HepG2 (cell line): ENCODE measurements at regions not wholly inside any gene's neighbourhood (a gene's known extent, or its start where the extent isn't known, plus 50 kb on each side); places are given as distances from the start of the nearest gene placed in this dataset.

ENCODE experiments used
- ELF3 ChIP-seq: IDR thresholded peaks from 2 replicates; pipeline ENCODE4 v1.6.1; 2016; ENCODE audit warnings: missing genetic modification reagents, missing compliant biosample characterization
- ETV5 ChIP-seq: IDR thresholded peaks from 2 replicates; pipeline ENCODE4 v1.6.1; 2018; ENCODE audit warnings: missing biosample characterization, missing genetic modification reagents, inconsistent platforms, borderline replicate concordance
- GATAD2A ChIP-seq: IDR thresholded peaks from 2 replicates; pipeline ENCODE4 v1.6.1; 2016
- HMGA1 ChIP-seq: sonication (generic); formaldehyde crosslinking; conservative IDR thresholded peaks from 2 replicates; pipeline ENCODE4 v1.4.0; 2020; ENCODE audit warnings: missing genetic modification reagents
- HNRNPL ChIP-seq: fragments of 200-400 bp; formaldehyde crosslinking; IDR thresholded peaks from 2 replicates; pipeline ENCODE4 v1.6.1; 2017; ENCODE audit warnings: mild to moderate bottlenecking, low read depth, low read length
- KLF11 ChIP-seq: IDR thresholded peaks from 2 replicates; pipeline ENCODE4 v1.6.1; 2016; ENCODE audit warnings: missing compliant biosample characterization
- ONECUT2 ChIP-seq: sonication (generic); formaldehyde crosslinking; IDR thresholded peaks from 2 replicates; pipeline ENCODE4 v1.4.0; 2020; ENCODE audit warnings: missing genetic modification reagents
- PITX1 ChIP-seq: sonication (generic); formaldehyde crosslinking; IDR thresholded peaks from 2 replicates; pipeline ENCODE4 v1.5.1; 2020; ENCODE audit warnings: mild to moderate bottlenecking, missing genetic modification reagents
- RXRB ChIP-seq: IDR thresholded peaks from 2 replicates; pipeline ENCODE4 v1.6.1; 2016; ENCODE audit warnings: borderline replicate concordance, missing genetic modification reagents, missing compliant biosample characterization
- SOX13 ChIP-seq, 3 experiments: fragments of 450-650 bp in 1 of 3; sonication (generic) in 1 of 3; formaldehyde crosslinking in 1 of 3; IDR thresholded peaks in 2 of 3; conservative IDR thresholded peaks in 1 of 3; 2 replicates each; pipeline versions ENCODE4 v1.5.0 to v1.6.1; 2016 to 2020; ENCODE audit warnings: antibody characterized with exemption in 1 of 3, mild to moderate bottlenecking in 1 of 3, missing compliant biosample characterization in 1 of 3, missing genetic modification reagents in 1 of 3, moderate library complexity in 1 of 3
- SSRP1 ChIP-seq: IDR thresholded peaks from 2 replicates; pipeline ENCODE4 v1.6.1; 2016; ENCODE audit warnings: control low read depth
- TGIF2 ChIP-seq: IDR thresholded peaks from 2 replicates; pipeline ENCODE4 v1.6.1; 2016; ENCODE audit warnings: control low read depth, missing compliant biosample characterization
- ZNF225 ChIP-seq: sonication (generic); formaldehyde crosslinking; IDR thresholded peaks from 2 replicates; pipeline ENCODE4 v1.4.0; 2020; ENCODE audit warnings: mild to moderate bottlenecking, missing genetic modification reagents
- ZNF326 ChIP-seq: sonication (generic); formaldehyde crosslinking; IDR thresholded peaks from 2 replicates; pipeline ENCODE4 v1.4.0; 2020; ENCODE audit warnings: missing genetic modification reagents, borderline replicate concordance
- ZNF367 ChIP-seq: sonication (generic); formaldehyde crosslinking; IDR thresholded peaks from 2 replicates; pipeline ENCODE4 v1.4.0; 2020; ENCODE audit warnings: missing genetic modification reagents, borderline replicate concordance
- ZNF432 ChIP-seq: sonication (generic); formaldehyde crosslinking; IDR thresholded peaks from 2 replicates; pipeline ENCODE4 v1.5.0; 2020; ENCODE audit warnings: missing genetic modification reagents, mild to moderate bottlenecking, borderline replicate concordance
- ZNF598 ChIP-seq: sonication (generic); formaldehyde crosslinking; IDR thresholded peaks from 2 replicates; pipeline ENCODE4 v1.5.1; 2020; ENCODE audit warnings: mild to moderate bottlenecking, missing genetic modification reagents, borderline replicate concordance
- ZNF788 ChIP-seq: sonication (generic); formaldehyde crosslinking; IDR thresholded peaks from 2 replicates; pipeline ENCODE4 v1.5.0; 2020; ENCODE audit warnings: mild to moderate bottlenecking, missing genetic modification reagents, borderline replicate concordance
- ZNF883 ChIP-seq: sonication (generic); formaldehyde crosslinking; IDR thresholded peaks from 2 replicates; pipeline ENCODE4 v1.5.1; 2020; ENCODE audit warnings: mild to moderate bottlenecking, missing genetic modification reagents; ENCODE audit errors: not compliant biosample characterization
- TF ChIP-seq, protein P1 (sequence below): sonication (generic); formaldehyde crosslinking; IDR thresholded peaks from 2 replicates; pipeline ENCODE4 v1.5.1; 2020; ENCODE audit warnings: mild to moderate bottlenecking, moderate library complexity, missing genetic modification reagents
- TF ChIP-seq, protein P2 (sequence below): sonication (generic); formaldehyde crosslinking; IDR thresholded peaks from 2 replicates; pipeline ENCODE4 v1.4.0; 2020; ENCODE audit warnings: missing genetic modification reagents
- TF ChIP-seq, protein P3 (sequence below), 2 experiments: IDR thresholded peaks; 2 replicates each; pipeline ENCODE4 v1.6.1; 2011 to 2012; ENCODE audit warnings: low read length in 2 of 2, borderline replicate concordance in 1 of 2, low read depth in 1 of 2, mild to moderate bottlenecking in 1 of 2, moderate library complexity in 1 of 2
- TF ChIP-seq, protein P4 (sequence below): sonication (generic); formaldehyde crosslinking; IDR thresholded peaks from 2 replicates; pipeline ENCODE4 v1.4.0; 2020; ENCODE audit warnings: missing genetic modification reagents

DNA sequence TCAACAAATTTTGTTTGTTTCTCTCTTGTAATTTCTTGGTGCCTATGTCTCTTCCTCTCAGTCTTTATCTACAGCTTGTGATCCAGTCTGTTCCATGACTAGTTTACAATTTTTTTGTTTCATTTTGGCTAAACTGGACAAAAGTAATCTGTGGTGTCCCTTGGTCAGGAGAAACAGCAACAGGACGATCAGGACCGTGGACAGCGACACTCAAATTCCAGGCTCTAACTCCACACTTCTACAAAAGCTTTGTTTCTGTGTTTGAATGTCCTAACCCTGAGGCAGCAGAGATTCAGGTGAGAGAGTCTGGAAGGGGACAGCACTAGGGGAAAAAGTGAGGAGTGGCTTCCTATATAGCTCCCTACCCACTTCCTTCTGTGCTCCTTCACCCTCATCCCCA, 593.3 kb upstream of the FANCL start (continued):
- TF ChIP-seq, protein P1, sequence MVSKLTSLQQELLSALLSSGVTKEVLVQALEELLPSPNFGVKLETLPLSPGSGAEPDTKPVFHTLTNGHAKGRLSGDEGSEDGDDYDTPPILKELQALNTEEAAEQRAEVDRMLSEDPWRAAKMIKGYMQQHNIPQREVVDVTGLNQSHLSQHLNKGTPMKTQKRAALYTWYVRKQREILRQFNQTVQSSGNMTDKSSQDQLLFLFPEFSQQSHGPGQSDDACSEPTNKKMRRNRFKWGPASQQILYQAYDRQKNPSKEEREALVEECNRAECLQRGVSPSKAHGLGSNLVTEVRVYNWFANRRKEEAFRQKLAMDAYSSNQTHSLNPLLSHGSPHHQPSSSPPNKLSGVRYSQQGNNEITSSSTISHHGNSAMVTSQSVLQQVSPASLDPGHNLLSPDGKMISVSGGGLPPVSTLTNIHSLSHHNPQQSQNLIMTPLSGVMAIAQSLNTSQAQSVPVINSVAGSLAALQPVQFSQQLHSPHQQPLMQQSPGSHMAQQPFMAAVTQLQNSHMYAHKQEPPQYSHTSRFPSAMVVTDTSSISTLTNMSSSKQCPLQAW (CRISPR knock-in tag) = no peak
- TF ChIP-seq ZNF225 (CRISPR knock-in tag) (no peak), TGIF2 (peak; percentile 62; the same call in 1 of the 2 replicates), SOX13 (IDR thresholded peaks at IDR 0.05) (no peak), SOX13 (CRISPR knock-in tag; conservative IDR thresholded peaks at IDR 0.05 in 1 of 2, IDR thresholded peaks at IDR 0.05 in 1 of 2) (0 out of 4 replicates have a peak, but pooled peaks of 1 of the 2 experiments have one; percentile 7), ZNF367 (CRISPR knock-in tag) (no peak), PITX1 (no peak), SSRP1 (CRISPR knock-in tag) (no peak), GATAD2A (CRISPR knock-in tag) (no peak), ZNF432 (CRISPR knock-in tag) (no peak), KLF11 (CRISPR knock-in tag) (peak; percentile 80; the same call in 1 of the 2 replicates), HMGA1 (CRISPR knock-in tag) (no peak), ZNF598 (CRISPR knock-in tag) (no peak), ZNF883 (CRISPR knock-in tag) (no peak), ZNF326 (CRISPR knock-in tag) (no peak), ETV5 (CRISPR knock-in tag) (no peak), RXRB (no peak), HNRNPL (no peak), ZNF788 (CRISPR knock-in tag) (no peak), ELF3 (CRISPR knock-in tag) (0 out of 2 replicates have a peak, but pooled peaks have one; percentile 30), ONECUT2 (CRISPR knock-in tag) (no peak)
- TF ChIP-seq, protein P2, sequence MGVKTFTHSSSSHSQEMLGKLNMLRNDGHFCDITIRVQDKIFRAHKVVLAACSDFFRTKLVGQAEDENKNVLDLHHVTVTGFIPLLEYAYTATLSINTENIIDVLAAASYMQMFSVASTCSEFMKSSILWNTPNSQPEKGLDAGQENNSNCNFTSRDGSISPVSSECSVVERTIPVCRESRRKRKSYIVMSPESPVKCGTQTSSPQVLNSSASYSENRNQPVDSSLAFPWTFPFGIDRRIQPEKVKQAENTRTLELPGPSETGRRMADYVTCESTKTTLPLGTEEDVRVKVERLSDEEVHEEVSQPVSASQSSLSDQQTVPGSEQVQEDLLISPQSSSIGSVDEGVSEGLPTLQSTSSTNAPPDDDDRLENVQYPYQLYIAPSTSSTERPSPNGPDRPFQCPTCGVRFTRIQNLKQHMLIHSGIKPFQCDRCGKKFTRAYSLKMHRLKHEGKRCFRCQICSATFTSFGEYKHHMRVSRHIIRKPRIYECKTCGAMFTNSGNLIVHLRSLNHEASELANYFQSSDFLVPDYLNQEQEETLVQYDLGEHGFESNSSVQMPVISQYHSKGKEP (CRISPR knock-in tag) = peak; percentile 80; the same call in 1 of the 2 replicates
- TF ChIP-seq, protein P3, sequence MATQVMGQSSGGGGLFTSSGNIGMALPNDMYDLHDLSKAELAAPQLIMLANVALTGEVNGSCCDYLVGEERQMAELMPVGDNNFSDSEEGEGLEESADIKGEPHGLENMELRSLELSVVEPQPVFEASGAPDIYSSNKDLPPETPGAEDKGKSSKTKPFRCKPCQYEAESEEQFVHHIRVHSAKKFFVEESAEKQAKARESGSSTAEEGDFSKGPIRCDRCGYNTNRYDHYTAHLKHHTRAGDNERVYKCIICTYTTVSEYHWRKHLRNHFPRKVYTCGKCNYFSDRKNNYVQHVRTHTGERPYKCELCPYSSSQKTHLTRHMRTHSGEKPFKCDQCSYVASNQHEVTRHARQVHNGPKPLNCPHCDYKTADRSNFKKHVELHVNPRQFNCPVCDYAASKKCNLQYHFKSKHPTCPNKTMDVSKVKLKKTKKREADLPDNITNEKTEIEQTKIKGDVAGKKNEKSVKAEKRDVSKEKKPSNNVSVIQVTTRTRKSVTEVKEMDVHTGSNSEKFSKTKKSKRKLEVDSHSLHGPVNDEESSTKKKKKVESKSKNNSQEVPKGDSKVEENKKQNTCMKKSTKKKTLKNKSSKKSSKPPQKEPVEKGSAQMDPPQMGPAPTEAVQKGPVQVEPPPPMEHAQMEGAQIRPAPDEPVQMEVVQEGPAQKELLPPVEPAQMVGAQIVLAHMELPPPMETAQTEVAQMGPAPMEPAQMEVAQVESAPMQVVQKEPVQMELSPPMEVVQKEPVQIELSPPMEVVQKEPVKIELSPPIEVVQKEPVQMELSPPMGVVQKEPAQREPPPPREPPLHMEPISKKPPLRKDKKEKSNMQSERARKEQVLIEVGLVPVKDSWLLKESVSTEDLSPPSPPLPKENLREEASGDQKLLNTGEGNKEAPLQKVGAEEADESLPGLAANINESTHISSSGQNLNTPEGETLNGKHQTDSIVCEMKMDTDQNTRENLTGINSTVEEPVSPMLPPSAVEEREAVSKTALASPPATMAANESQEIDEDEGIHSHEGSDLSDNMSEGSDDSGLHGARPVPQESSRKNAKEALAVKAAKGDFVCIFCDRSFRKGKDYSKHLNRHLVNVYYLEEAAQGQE (IDR thresholded peaks at IDR 0.05; ENCODE audit: borderline replicate concordance in 1 of 2, low read depth in 1 of 2, low read length in 2 of 2) = peak; percentile 86 to 100
- TF ChIP-seq, protein P4, sequence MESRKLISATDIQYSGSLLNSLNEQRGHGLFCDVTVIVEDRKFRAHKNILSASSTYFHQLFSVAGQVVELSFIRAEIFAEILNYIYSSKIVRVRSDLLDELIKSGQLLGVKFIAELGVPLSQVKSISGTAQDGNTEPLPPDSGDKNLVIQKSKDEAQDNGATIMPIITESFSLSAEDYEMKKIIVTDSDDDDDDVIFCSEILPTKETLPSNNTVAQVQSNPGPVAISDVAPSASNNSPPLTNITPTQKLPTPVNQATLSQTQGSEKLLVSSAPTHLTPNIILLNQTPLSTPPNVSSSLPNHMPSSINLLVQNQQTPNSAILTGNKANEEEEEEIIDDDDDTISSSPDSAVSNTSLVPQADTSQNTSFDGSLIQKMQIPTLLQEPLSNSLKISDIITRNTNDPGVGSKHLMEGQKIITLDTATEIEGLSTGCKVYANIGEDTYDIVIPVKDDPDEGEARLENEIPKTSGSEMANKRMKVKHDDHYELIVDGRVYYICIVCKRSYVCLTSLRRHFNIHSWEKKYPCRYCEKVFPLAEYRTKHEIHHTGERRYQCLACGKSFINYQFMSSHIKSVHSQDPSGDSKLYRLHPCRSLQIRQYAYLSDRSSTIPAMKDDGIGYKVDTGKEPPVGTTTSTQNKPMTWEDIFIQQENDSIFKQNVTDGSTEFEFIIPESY (CRISPR knock-in tag) = no peak
